ENCODE measurements at regions not wholly inside any gene's neighbourhood (a gene's known extent, or its start where the extent isn't known, plus 50 kb on each side); places are given as distances from the start of the nearest gene placed in this dataset.

- TF ChIP-seq IRF1 (CRISPR knock-in tag; IDR thresholded peaks at IDR 0.05) (no peak), E2F4 (CRISPR knock-in tag; IDR thresholded peaks at IDR 0.05; ENCODE audit: borderline replicate concordance, low read depth) (no peak)
Measured at GRCh38 chr3:197366301-197367044, 68.1 kb upstream of the DLG1 start (continued).

- no peak for ATAC-seq
- Mint-ChIP-seq H3K4me3 (no peak overlapping the region), H3K9me3 (peaks cover 12% of the 10 kb centered on the region), H3K27me3 (ENCODE audit: low read depth) (no peaks in the 10 kb centered on the region; the same call in 1 of the 2 replicates), H3K27ac (no peak overlapping the region), H3K36me3 (peaks cover 9% of the 10 kb centered on the region), H3K4me1 (peaks cover 42% of the 10 kb centered on the region)
- POLR2A ChIA-PET, result no interaction called here
- DNase-seq (ENCODE audit: low spot score), result no peak
- CTCF ChIA-PET, result interaction anchor here (1.2 kb wide), 1 partner anchor 137 kb away, joined by 6 read pairs; no protein-coding TSS in a partner anchor
- TF ChIP-seq ZNF671 (CRISPR knock-in tag; IDR thresholded peaks at IDR 0.05) (no peak), FOXP1 (CRISPR knock-in tag; IDR thresholded peaks at IDR 0.05; ENCODE audit: borderline replicate concordance) (no peak), ATF3 (CRISPR knock-in tag; conservative IDR thresholded peaks at IDR 0.05) (no peak), ZSCAN18 (CRISPR knock-in tag; IDR thresholded peaks at IDR 0.05) (no peak), AFF4 (CRISPR knock-in tag; IDR thresholded peaks at IDR 0.05; ENCODE audit: borderline replicate concordance) (no peak), ZNF121 (CRISPR knock-in tag; IDR thresholded peaks at IDR 0.05) (no peak), AR (CRISPR knock-in tag; IDR thresholded peaks at IDR 0.05) (no peak), ZNF232 (CRISPR knock-in tag; IDR thresholded peaks at IDR 0.05) (no peak), IRF1 (CRISPR knock-in tag; IDR thresholded peaks at IDR 0.05) (no peak), PREB (CRISPR knock-in tag; IDR thresholded peaks at IDR 0.05; ENCODE audit: borderline replicate concordance) (no peak), MAX (CRISPR knock-in tag; IDR thresholded peaks at IDR 0.05) (no peak), PRDM15 (CRISPR knock-in tag; IDR thresholded peaks at IDR 0.05) (no peak)
Measured at GRCh38 chr3:197365586-197365985, 67.2 kb upstream of the DLG1 start.
